ENCODE measurements at regions not wholly inside any gene's neighbourhood (a gene's known extent, or its start where the extent isn't known, plus 50 kb on each side); places are given as distances from the start of the nearest gene placed in this dataset.

DNA sequence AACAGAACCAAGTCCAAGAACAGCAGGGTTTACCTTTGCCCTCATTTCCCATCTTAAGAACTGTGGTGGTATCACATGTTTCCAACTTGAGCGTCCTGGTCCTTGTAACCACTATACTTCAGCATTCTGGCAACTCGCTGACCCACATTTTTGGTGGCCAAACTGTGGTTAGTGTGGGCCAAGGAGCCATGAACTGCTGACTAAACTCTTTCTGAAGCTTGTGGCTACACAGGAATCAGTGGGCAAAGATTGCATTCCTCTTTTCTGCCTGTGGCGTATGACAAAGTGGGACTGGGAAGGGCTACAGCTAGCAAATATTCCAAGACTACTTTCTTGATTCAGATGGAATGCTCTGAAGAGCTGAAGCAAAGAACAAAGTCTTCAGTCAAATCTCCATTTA lies 106.3 kb upstream of the MID1 start:
- TF ChIP-seq, protein P1, sequence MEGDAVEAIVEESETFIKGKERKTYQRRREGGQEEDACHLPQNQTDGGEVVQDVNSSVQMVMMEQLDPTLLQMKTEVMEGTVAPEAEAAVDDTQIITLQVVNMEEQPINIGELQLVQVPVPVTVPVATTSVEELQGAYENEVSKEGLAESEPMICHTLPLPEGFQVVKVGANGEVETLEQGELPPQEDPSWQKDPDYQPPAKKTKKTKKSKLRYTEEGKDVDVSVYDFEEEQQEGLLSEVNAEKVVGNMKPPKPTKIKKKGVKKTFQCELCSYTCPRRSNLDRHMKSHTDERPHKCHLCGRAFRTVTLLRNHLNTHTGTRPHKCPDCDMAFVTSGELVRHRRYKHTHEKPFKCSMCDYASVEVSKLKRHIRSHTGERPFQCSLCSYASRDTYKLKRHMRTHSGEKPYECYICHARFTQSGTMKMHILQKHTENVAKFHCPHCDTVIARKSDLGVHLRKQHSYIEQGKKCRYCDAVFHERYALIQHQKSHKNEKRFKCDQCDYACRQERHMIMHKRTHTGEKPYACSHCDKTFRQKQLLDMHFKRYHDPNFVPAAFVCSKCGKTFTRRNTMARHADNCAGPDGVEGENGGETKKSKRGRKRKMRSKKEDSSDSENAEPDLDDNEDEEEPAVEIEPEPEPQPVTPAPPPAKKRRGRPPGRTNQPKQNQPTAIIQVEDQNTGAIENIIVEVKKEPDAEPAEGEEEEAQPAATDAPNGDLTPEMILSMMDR (IDR thresholded peaks at IDR 0.05): no peak
- TF ChIP-seq POLR2AphosphoS5 (IDR thresholded peaks at IDR 0.05) (no peak), POLR2A (IDR thresholded peaks at IDR 0.05) (no peak)

Data from gastroesophageal sphincter (tissue), 3 donors.